Kidney glomerular epithelial cell (primary cell): ENCODE measurements at regions not wholly inside any gene's neighbourhood (a gene's known extent, or its start where the extent isn't known, plus 50 kb on each side); places are given as distances from the start of the nearest gene placed in this dataset.
A peak's percentile ranks its signal among the peaks of the same experiment; 100 is the strongest.
"Not testable (repeated sequence)": the region's sequence is repeated elsewhere in the genome, so short reads cannot be mapped to it uniquely, and the experiment has no call there.

Experiments used
- DNase-seq: peaks from one replicate; lab custom pipeline; 2025; lab: John Stamatoyannopoulos, UW

GRCh38 chr1:105608713-105609112, 1447.8 kb upstream of the PRMT6 start:
- DNase-seq = peak; percentile 5

- DNase-seq = no peak
Observed at GRCh38 chr1:105626276-105626987, 1430.0 kb upstream of the PRMT6 start.

- DNase-seq = not testable (repeated sequence)
Observed at GRCh38 chr1:105631153-105631744, 1425.2 kb upstream of the PRMT6 start.

GRCh38 chr1:105632342-105633196, 1423.9 kb upstream of the PRMT6 start:
- no peak for DNase-seq

GRCh38 chr1:105636052-105636451, 1420.4 kb upstream of the PRMT6 start:
- DNase-seq = no peak

- DNase-seq = no peak
Observed at GRCh38 chr1:105641407-105641806, 1415.1 kb upstream of the PRMT6 start.

GRCh38 chr1:105652109-105652508, 1404.4 kb upstream of the PRMT6 start:
- no peak for DNase-seq

- no peak for DNase-seq
Observed at GRCh38 chr1:105655032-105655431, 1401.4 kb upstream of the PRMT6 start.

GRCh38 chr1:105664495-105664894, 1392.0 kb upstream of the PRMT6 start:
- peak; percentile 87 for DNase-seq

GRCh38 chr1:105678334-105678733, 1378.1 kb upstream of the PRMT6 start:
- no peak for DNase-seq

GRCh38 chr1:105684714-105685113, 1371.8 kb upstream of the PRMT6 start:
- no peak for DNase-seq

GRCh38 chr1:105686026-105686425, 1370.4 kb upstream of the PRMT6 start:
- DNase-seq = no peak

- no peak for DNase-seq
Observed at GRCh38 chr1:105686874-105687690, 1369.4 kb upstream of the PRMT6 start.

- no peak for DNase-seq
Observed at GRCh38 chr1:105700723-105701122, 1355.8 kb upstream of the PRMT6 start.

- no peak for DNase-seq
Observed at GRCh38 chr1:105724286-105724685, 1332.2 kb upstream of the PRMT6 start.

GRCh38 chr1:105730701-105731100, 1325.8 kb upstream of the PRMT6 start:
- no peak for DNase-seq

GRCh38 chr1:105736349-105736748, 1320.1 kb upstream of the PRMT6 start:
- no peak for DNase-seq

GRCh38 chr1:105779727-105780126, 1276.7 kb upstream of the PRMT6 start:
- DNase-seq = no peak

GRCh38 chr1:105785021-105785420, 1271.5 kb upstream of the PRMT6 start:
- no peak for DNase-seq

- DNase-seq = peak; percentile 20
Observed at GRCh38 chr1:105793536-105794146, 1262.8 kb upstream of the PRMT6 start.

GRCh38 chr1:105795741-105796140, 1260.7 kb upstream of the PRMT6 start:
- no peak for DNase-seq
